Left renal cortex interstitium (tissue), 4 donors: ENCODE measurements at regions not wholly inside any gene's neighbourhood (a gene's known extent, or its start where the extent isn't known, plus 50 kb on each side); places are given as distances from the start of the nearest gene placed in this dataset.

Experiments used
- DNase-seq, 4 donors: peaks; one replicate each; pipeline ENCODE4 v3.0.0-alpha.2; 2013; ENCODE audit warnings: low read depth in 4 of 4, low spot score in 2 of 4, missing footprints in 1 of 4

DNA sequence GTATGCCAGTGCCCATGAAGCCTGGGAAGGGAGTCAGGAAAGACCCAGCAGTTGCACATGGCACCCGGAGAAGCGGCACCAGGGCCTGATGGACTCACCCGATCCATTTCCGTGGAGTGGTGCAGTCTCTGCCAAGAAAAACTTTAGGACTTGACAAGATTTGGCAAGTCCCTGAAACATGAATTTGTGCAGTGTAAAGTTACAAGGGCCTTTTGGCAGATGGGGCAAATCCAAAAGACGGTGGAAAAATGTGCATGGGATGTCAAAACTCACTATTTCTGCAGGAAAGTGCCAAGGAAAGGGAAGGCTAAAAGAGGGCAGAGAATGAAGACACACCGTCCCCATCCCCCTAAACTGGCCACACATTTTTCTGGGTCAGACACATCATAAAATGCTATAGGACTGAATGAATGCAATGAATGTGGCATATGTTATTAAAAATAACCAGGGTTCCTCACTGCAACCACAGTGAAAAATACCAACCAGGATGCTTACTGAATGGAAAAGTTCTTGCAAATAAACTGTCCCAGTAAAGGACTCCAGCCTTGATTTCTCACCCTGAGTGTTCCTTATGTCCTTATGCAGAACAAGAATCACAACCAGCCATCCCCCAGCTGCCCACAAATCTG is 173.5 kb upstream of the SIX2 start:
- no peak for DNase-seq

- DNase-seq = no peak
Measured at GRCh38 chr2:45180779-45181178, 171.5 kb upstream of the SIX2 start.

- no peak for DNase-seq
Measured at GRCh38 chr2:45180033-45180746, 170.9 kb upstream of the SIX2 start.

DNA sequence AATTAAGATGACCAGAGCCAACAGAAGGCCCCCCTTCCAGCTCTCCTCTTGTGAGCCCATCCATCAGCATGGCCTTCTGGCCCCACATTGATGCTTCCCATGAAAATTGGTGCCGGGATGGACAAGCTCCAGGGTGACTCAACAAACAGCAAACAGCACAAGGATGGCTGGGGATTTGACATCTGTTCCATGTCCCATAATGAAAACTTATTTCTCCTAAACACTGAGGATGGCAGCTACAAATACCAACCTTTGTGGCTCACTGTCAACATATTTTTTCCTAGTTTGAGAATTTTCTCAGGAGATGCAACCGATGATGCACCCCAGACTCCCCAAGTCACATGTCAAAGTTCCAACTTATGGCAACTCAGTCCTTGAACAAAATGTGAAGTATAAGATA is 169.6 kb upstream of the SIX2 start:
- DNase-seq = no peak

DNA sequence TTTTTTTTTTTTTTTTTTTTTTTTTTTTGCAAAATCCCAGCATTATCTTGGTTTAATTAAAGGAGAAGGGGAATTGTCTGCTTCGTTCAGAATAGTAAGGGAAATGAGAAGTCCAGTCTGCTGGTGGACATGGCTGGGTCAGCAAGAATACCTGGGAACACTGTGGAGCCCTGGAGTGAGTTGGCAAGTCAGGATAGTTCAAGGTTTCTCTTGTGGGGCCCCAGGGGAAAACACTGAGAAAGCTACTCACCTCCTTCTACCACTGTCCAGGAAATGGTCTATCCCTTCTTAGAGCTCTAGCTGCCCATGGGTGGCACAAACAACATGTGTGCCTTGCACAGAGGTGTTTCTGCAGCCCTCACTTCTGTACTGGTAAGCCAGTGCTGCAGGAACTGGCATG is 169.1 kb upstream of the SIX2 start:
- no peak for DNase-seq

DNA sequence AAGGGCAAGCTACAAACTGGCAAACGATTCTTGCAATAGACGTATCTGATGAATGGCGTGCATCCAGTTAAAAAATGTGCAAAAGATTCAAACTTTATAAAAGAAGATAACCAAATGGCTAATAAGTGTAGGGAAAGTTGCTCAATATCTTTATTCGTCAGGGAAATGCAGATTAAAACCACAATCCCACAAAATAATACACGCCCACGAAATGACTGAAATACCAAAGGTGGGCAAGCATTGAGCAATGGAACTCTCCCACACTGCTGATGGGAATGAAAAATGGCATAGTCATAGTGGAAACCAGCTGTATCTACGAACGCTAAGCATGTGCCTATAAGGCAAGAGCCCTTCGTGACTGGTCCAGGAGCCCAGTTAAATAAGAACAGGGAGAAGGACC is 168.6 kb upstream of the SIX2 start:
- DNase-seq = no peak

DNA sequence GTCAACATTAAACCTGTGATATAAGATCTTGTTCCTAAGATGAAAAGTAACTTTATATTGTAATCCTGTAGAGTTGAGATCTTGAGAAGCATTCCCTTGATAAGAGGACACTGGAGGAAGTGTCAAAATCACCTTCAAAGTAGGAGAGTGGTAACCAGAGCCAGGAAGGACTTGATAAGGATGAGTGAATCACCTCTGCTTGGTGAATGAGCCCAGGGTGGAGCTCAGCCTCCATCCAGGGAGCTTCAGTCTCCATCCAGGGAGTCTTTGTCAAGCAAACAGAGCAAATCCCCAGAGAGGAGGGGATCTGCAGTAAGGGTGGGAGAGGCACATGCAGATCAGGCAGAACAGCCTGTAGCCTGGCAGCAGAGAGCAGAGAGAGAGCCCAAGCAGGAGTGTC is 167.1 kb upstream of the SIX2 start:
- DNase-seq = no peak

DNA sequence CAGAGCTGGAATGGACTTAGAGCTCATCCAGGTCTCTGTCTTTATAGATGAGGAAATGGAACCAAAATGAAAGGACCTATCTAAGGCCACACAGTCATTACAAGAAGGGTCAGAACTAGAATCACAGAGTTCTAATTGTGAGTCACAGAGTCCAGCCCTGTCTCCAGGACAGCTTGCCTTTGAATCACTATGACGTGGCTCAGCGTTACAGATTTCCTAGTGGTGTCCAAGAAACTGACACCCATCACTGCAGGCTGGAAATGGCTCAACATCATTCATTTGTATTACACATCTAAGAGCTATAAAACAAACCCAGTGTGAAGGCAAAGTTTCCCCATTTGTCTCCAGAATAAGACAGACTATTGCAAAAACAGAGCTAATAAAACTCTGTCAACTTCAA is 164.3 kb upstream of the SIX2 start:
- no peak for DNase-seq

GRCh38 chr2:45172760-45173392 is 163.6 kb upstream of the SIX2 start:
- DNase-seq = no peak

- no peak for DNase-seq
Measured at GRCh38 chr2:45172142-45172541, 162.9 kb upstream of the SIX2 start.

DNA sequence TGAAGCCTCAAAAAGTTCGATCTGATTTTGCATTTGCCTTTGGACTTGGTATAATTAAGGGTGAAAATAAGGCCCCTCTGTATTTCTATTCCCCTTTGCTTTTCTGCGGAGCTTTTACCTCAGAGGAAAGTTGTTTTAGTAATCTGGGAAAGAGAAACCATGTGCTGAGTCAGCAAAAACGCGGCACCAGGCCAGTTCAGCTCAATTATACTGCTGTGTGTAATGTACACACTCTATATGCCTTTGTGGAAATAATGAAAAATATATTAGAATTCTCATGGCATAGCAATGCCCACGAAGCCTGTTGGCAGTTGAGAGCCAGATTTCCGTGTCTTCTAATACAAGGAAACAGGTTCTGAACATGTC is 161.9 kb upstream of the SIX2 start:
- no peak for DNase-seq

GRCh38 chr2:45170191-45171135 is 161.2 kb upstream of the SIX2 start:
- no peak for DNase-seq

GRCh38 chr2:45169339-45170190 is 160.3 kb upstream of the SIX2 start:
- DNase-seq = no peak

- DNase-seq = no peak
Measured at GRCh38 chr2:45168711-45169338, 159.6 kb upstream of the SIX2 start.

- DNase-seq = no peak
Measured at GRCh38 chr2:45167920-45168629, 158.8 kb upstream of the SIX2 start.

DNA sequence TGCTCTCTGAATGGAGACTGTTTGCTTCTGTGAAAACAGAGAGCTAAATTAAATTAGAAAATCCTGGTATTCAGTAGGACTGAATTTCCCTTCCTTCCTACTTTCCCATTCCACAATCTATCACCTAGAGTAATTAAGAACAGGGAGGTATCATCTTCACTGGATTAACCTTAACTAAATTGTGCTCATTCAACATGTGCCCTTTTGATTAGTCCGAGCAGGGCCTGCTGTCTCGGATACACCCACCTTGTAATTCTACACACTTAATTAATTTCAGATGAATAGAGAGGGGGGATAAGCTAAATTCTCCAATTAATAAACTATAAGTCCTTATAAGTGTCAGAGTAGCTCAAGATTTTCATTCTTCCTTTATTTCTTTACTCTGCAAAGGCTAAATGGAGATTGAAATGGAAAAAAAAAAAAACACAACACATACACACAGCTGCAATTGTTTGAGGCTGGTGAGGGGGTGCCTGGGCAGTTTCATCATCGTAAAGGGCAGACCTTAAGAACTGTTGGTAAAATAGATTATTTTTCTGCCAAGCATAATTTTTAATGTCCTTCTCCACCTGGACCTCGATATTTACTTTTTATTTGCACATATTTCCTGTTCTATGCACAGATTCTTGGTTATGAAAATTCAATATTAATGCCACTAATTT is 157.1 kb upstream of the SIX2 start:
- DNase-seq = no peak

- no peak for DNase-seq
Measured at GRCh38 chr2:45162711-45163110, 153.5 kb upstream of the SIX2 start.

GRCh38 chr2:45156605-45157004 is 147.4 kb upstream of the SIX2 start:
- DNase-seq = no peak
